Ishikawa (cell line): ENCODE measurements at regions not wholly inside any gene's neighbourhood (a gene's known extent, or its start where the extent isn't known, plus 50 kb on each side); places are given as distances from the start of the nearest gene placed in this dataset.

ENCODE experiments used
- CREB1 ChIP-seq: IDR thresholded peaks from 2 replicates; pipeline ENCODE4 v1.6.1; 2012; ENCODE audit warnings: low read depth
- EP300 ChIP-seq: IDR thresholded peaks from 2 replicates; pipeline ENCODE4 v1.6.1; 2012; ENCODE audit warnings: borderline replicate concordance
- FOXM1 ChIP-seq: IDR thresholded peaks from 2 replicates; pipeline ENCODE4 v1.6.1; 2012; ENCODE audit warnings: low read depth, borderline replicate concordance
- MAX ChIP-seq: IDR thresholded peaks from 2 replicates; pipeline ENCODE4 v1.6.1; 2012
- RAD21 ChIP-seq: IDR thresholded peaks from 2 replicates; pipeline ENCODE4 v1.6.1; 2012; ENCODE audit warnings: low read depth
- TAF1 ChIP-seq: IDR thresholded peaks from 2 replicates; pipeline ENCODE4 v1.6.1; 2012; ENCODE audit warnings: low read depth, mild to moderate bottlenecking
- TCF12 ChIP-seq: IDR thresholded peaks from 2 replicates; pipeline ENCODE4 v1.6.1; 2012; ENCODE audit warnings: low read depth
- TEAD4 ChIP-seq: IDR thresholded peaks from 2 replicates; pipeline ENCODE4 v1.6.1; 2012
- YY1 ChIP-seq: IDR thresholded peaks from 2 replicates; pipeline ENCODE4 v1.6.1; 2012; ENCODE audit warnings: low read depth
- ZBTB7A ChIP-seq: IDR thresholded peaks from 2 replicates; pipeline ENCODE4 v1.6.1; 2012; ENCODE audit warnings: low read depth

- TF ChIP-seq EP300 (no peak), CREB1 (no peak), RAD21 (no peak), YY1 (no peak), TAF1 (no peak), FOXM1 (no peak), MAX (no peak), ZBTB7A (no peak), TEAD4 (no peak), TCF12 (no peak)
Observed at GRCh38 chr9:91100878-91101450, 260.8 kb downstream of the AUH start.
